Parathyroid adenoma (tissue), 2 donors: ENCODE measurements at regions not wholly inside any gene's neighbourhood (a gene's known extent, or its start where the extent isn't known, plus 50 kb on each side); places are given as distances from the start of the nearest gene placed in this dataset.

Source experiments
- H2AFZ ChIP-seq: fragments of 300-600 bp; sonication (generic); one replicate; pipeline ENCODE4 v1.7.0; 2017; ENCODE audit warnings: antibody characterized with exemption, mild to moderate bottlenecking
- H3K27ac ChIP-seq: fragments of 300-600 bp; sonication (generic); one replicate; pipeline ENCODE4 v1.7.0; 2017
- H3K27me3 ChIP-seq: fragments of 300-600 bp; sonication (generic); one replicate; pipeline ENCODE4 v1.7.0; 2017; ENCODE audit warnings: low read length; ENCODE audit not compliant: control insufficient read depth, insufficient read depth
- H3K36me3 ChIP-seq: fragments of 300-600 bp; sonication (generic); one replicate; pipeline ENCODE4 v1.7.0; 2017; ENCODE audit warnings: low read length; ENCODE audit not compliant: control insufficient read depth, insufficient read depth
- H3K4me1 ChIP-seq: fragments of 300-600 bp; sonication (generic); one replicate; pipeline ENCODE4 v1.7.0; 2017; ENCODE audit warnings: control low read depth
- H3K4me2 ChIP-seq: fragments of 300-600 bp; sonication (generic); one replicate; pipeline ENCODE4 v1.7.0; 2017; ENCODE audit warnings: low read length
- H3K4me3 ChIP-seq: fragments of 300-600 bp; sonication (generic); one replicate; pipeline ENCODE4 v1.7.0; 2017; ENCODE audit warnings: low read depth, low read length
- H3K79me2 ChIP-seq: fragments of 300-600 bp; sonication (generic); one replicate; pipeline ENCODE4 v1.7.0; 2017; ENCODE audit warnings: control low read depth
- H3K9ac ChIP-seq: fragments of 300-600 bp; sonication (generic); one replicate; pipeline ENCODE4 v1.7.0; 2017; ENCODE audit warnings: mild to moderate bottlenecking
- H3K9me3 ChIP-seq: fragments of 300-600 bp; sonication (generic); one replicate; pipeline ENCODE4 v1.7.0; 2017; ENCODE audit warnings: low read length; ENCODE audit not compliant: control insufficient read depth
- TF ChIP-seq, protein P1 (sequence below): fragments of 300-600 bp; sonication (generic); IDR thresholded peaks from one replicate; pipeline ENCODE4 v1.7.0; 2017; ENCODE audit warnings: antibody characterized with exemption, mild to moderate bottlenecking
- donor health status: primary hyperparathyroidism.

DNA sequence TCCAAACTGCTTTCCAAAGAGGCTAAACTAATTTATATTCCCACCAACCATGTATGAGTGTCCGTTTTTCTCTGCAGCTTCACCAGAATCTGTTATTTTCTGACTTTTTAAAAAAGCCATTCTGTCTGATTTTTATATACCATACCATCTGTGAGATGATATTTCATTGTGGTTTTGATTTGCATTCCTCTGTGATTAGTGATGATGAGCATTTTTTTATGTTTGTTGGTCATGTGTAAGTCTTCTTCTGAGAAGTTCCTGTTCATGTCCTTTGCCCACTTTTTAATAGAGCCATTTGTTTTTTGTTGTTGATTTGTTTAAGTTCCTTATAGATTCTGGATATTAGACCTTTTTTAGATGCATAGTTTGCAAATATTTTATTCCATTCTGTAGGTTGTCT, 179.4 kb upstream of the ALCAM start:
- no peak overlapping the region for H2AFZ ChIP-seq
- no peak overlapping the region for H3K4me2 ChIP-seq
- TF ChIP-seq, protein P1, sequence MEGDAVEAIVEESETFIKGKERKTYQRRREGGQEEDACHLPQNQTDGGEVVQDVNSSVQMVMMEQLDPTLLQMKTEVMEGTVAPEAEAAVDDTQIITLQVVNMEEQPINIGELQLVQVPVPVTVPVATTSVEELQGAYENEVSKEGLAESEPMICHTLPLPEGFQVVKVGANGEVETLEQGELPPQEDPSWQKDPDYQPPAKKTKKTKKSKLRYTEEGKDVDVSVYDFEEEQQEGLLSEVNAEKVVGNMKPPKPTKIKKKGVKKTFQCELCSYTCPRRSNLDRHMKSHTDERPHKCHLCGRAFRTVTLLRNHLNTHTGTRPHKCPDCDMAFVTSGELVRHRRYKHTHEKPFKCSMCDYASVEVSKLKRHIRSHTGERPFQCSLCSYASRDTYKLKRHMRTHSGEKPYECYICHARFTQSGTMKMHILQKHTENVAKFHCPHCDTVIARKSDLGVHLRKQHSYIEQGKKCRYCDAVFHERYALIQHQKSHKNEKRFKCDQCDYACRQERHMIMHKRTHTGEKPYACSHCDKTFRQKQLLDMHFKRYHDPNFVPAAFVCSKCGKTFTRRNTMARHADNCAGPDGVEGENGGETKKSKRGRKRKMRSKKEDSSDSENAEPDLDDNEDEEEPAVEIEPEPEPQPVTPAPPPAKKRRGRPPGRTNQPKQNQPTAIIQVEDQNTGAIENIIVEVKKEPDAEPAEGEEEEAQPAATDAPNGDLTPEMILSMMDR: no peak
- no peaks in the 10 kb centered on the region for H3K9me3 ChIP-seq
- H3K36me3 ChIP-seq: no peaks in the 10 kb centered on the region
- no peak overlapping the region for H3K4me3 ChIP-seq
- H3K4me1 ChIP-seq: no peaks in the 10 kb centered on the region
- no peak overlapping the region for H3K27ac ChIP-seq
- H3K27me3 ChIP-seq: no peaks in the 10 kb centered on the region
- no peak overlapping the region for H3K9ac ChIP-seq
- H3K79me2 ChIP-seq: no peaks in the 10 kb centered on the region

DNA sequence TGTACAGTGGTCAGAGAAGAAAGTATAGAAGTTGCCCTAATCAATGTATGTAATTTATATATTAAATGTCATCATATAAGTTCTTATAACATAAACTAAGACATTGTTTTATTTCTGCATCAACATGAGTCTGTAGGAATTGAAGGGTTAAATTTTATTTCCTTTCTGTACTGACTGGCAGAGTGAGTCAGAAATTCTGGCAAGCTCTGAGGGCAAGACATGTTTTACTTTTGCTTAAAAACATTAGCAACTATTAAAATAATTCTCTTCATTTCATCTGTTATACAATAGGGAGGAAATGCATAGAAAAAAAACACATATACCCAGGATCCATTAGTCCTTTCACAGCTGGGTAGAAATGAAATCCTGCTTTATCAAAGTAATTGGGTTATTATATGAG, 171.4 kb upstream of the ALCAM start:
- no peaks in the 10 kb centered on the region for H3K27me3 ChIP-seq
- no peak overlapping the region for H3K27ac ChIP-seq
- TF ChIP-seq, protein P1: no peak
- H3K9ac ChIP-seq: no peak overlapping the region
- no peak overlapping the region for H3K4me2 ChIP-seq
- no peaks in the 10 kb centered on the region for H3K4me1 ChIP-seq
- H3K9me3 ChIP-seq: no peaks in the 10 kb centered on the region
- no peak overlapping the region for H2AFZ ChIP-seq
- H3K79me2 ChIP-seq: no peaks in the 10 kb centered on the region
- H3K4me3 ChIP-seq: no peak overlapping the region
- no peaks in the 10 kb centered on the region for H3K36me3 ChIP-seq

DNA sequence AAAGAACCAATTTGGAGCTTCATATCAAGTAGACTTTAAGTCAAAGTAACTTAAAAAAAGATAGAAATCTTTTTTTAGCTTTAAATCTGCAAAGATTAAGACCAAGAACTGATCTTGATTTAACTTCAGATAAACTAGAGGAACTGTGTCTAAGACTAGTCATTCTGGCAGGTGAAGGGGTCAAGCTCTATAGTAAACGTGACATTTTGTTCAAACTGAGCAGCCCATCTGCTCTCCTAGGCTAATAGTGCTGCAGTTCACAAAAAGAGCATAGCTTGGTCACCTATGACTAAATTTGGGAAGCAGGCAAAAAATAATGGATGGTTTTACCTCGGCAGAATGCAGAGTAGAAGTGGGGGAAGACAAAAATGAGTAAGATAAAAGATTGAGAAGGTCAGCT, 168.8 kb upstream of the ALCAM start:
- Histone ChIP-seq H3K4me3 (no peak overlapping the region), H3K27ac (no peak overlapping the region), H3K9ac (no peak overlapping the region), H3K79me2 (no peaks in the 10 kb centered on the region), H3K4me2 (no peak overlapping the region), H3K27me3 (no peaks in the 10 kb centered on the region), H3K9me3 (no peaks in the 10 kb centered on the region), H2AFZ (peak overlapping the region; percentile 30), H3K36me3 (no peaks in the 10 kb centered on the region), H3K4me1 (no peaks in the 10 kb centered on the region)
- TF ChIP-seq, protein P1: no peak

DNA sequence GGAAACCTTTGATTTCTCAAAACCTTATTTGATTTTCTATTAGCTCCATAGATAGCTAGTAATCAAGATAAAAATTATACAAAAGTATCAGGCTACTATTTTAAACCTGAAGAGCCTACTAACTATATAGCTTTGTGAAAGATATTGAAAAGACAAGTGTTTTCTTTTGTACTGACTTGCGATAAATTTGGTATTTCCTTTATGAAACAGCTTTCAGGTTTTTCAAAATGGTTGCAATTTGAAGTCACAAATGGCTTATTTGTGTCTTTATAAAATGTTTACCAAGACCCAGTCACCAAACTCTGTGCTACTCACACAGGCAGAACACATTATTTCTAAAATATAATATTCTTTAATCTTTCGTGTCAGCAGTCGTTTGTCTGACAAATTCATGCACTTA, 167.5 kb upstream of the ALCAM start:
- no peaks in the 10 kb centered on the region for H3K27me3 ChIP-seq
- no peak overlapping the region for H3K4me2 ChIP-seq
- no peak overlapping the region for H3K9ac ChIP-seq
- no peaks in the 10 kb centered on the region for H3K79me2 ChIP-seq
- no peaks in the 10 kb centered on the region for H3K4me1 ChIP-seq
- H3K4me3 ChIP-seq: no peak overlapping the region
- no peak overlapping the region for H2AFZ ChIP-seq
- H3K9me3 ChIP-seq: no peaks in the 10 kb centered on the region
- TF ChIP-seq, protein P1: no peak
- no peaks in the 10 kb centered on the region for H3K36me3 ChIP-seq
- no peak overlapping the region for H3K27ac ChIP-seq

DNA sequence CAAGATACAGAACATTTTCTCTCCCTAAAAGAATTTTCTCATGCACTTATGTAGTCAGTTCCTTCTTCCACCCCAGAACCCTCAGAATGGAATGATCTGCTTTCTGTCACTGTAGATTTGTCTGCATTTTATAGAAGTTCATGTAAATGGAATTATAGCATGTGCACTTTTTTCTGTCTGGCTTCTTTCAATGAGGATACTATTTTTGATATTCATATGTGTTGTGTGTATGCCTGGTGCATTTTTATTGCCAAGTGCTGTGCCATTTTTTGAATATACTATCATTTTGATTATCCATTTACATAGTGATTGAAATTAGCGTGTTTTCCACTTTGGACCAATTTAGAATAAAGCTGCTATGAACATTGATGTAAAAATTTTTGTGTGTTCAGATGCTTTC, 156.6 kb upstream of the ALCAM start:
- Histone ChIP-seq H3K79me2 (no peaks in the 10 kb centered on the region), H3K36me3 (no peaks in the 10 kb centered on the region), H3K4me2 (no peak overlapping the region), H3K9me3 (no peaks in the 10 kb centered on the region), H3K9ac (no peak overlapping the region), H3K4me1 (no peaks in the 10 kb centered on the region), H3K4me3 (no peak overlapping the region), H3K27me3 (no peaks in the 10 kb centered on the region), H2AFZ (no peak overlapping the region), H3K27ac (no peak overlapping the region)
- TF ChIP-seq, protein P1: no peak
